ENCODE measurements at regions not wholly inside any gene's neighbourhood (a gene's known extent, or its start where the extent isn't known, plus 50 kb on each side); places are given as distances from the start of the nearest gene placed in this dataset.

GRCh38 chr7:101723835-101724234 lies 93.6 kb upstream of the CUX1 start:
- no peak for TF ChIP-seq CTCF (conservative IDR thresholded peaks at IDR 0.05 in 1 of 2, IDR thresholded peaks at IDR 0.05 in 1 of 2; ENCODE audit: low read depth in 1 of 2, low read length in 2 of 2)
- no peak for TF ChIP-seq EZH2 (IDR thresholded peaks at IDR 0.05; ENCODE audit: low read length, missing control alignments)
- DNase-seq (ENCODE audit: low read depth in 2 of 2), result no peak

GRCh38 chr7:101724957-101725356 lies 92.5 kb upstream of the CUX1 start:
- H3K27me3 ChIP-seq (ENCODE audit: control insufficient read depth, insufficient read depth, low read length), result peaks cover 2% of the 10 kb centered on the region
- no peaks in the 10 kb centered on the region for H3K9me3 ChIP-seq (ENCODE audit: control insufficient read depth, insufficient read depth, low read depth, low read length)
- H3K4me1 ChIP-seq (ENCODE audit: control insufficient read depth, extremely low read depth, insufficient read depth, low read length), result no peaks in the 10 kb centered on the region
- no peak overlapping the region for H3K27ac ChIP-seq (ENCODE audit: insufficient read depth, low read length)
- H3K36me3 ChIP-seq (ENCODE audit: control insufficient read depth, insufficient read depth, low read length), result no peaks in the 10 kb centered on the region
- no peak for DNase-seq (ENCODE audit: low read depth in 2 of 2)
- H4K20me1 ChIP-seq (ENCODE audit: control insufficient read depth, extremely low read depth, insufficient read depth, low read length), result no peaks in the 10 kb centered on the region
- H2AFZ ChIP-seq (ENCODE audit: low read length), result no peak overlapping the region
- no peaks in the 10 kb centered on the region for H3K79me2 ChIP-seq (ENCODE audit: control insufficient read depth, insufficient read depth, low read length)
- H3K9ac ChIP-seq (ENCODE audit: insufficient read depth, low read length), result no peak overlapping the region
- no peak overlapping the region for H3K4me2 ChIP-seq (ENCODE audit: extremely low read depth, insufficient read depth, low read length)
- H3K4me3 ChIP-seq (replicated peaks in 1 of 4; ENCODE audit: control extremely low read depth in 1 of 4, insufficient read depth in 1 of 4, low read depth in 3 of 4, low read length in 4 of 4), result no peak overlapping the region
- no peak for TF ChIP-seq CTCF (conservative IDR thresholded peaks at IDR 0.05 in 1 of 2, IDR thresholded peaks at IDR 0.05 in 1 of 2; ENCODE audit: low read depth in 1 of 2, low read length in 2 of 2)

More at GRCh38 chr7:101723835-101724234, 93.6 kb upstream of the CUX1 start:
- Histone ChIP-seq H2AFZ (ENCODE audit: low read length) (no peak overlapping the region), H3K36me3 (ENCODE audit: control insufficient read depth, insufficient read depth, low read length) (no peaks in the 10 kb centered on the region), H3K9ac (ENCODE audit: insufficient read depth, low read length) (no peak overlapping the region), H3K4me1 (ENCODE audit: control insufficient read depth, extremely low read depth, insufficient read depth, low read length) (no peaks in the 10 kb centered on the region), H3K4me2 (ENCODE audit: extremely low read depth, insufficient read depth, low read length) (no peak overlapping the region), H3K4me3 (replicated peaks in 1 of 4; ENCODE audit: control extremely low read depth in 1 of 4, insufficient read depth in 1 of 4, low read depth in 3 of 4, low read length in 4 of 4) (no peak overlapping the region), H3K27ac (ENCODE audit: insufficient read depth, low read length) (no peak overlapping the region), H3K27me3 (ENCODE audit: control insufficient read depth, insufficient read depth, low read length) (peaks cover 2% of the 10 kb centered on the region), H4K20me1 (ENCODE audit: control insufficient read depth, extremely low read depth, insufficient read depth, low read length) (no peaks in the 10 kb centered on the region), H3K79me2 (ENCODE audit: control insufficient read depth, insufficient read depth, low read length) (no peaks in the 10 kb centered on the region), H3K9me3 (ENCODE audit: control insufficient read depth, insufficient read depth, low read depth, low read length) (no peaks in the 10 kb centered on the region)

- no peak overlapping the region for H2AFZ ChIP-seq (ENCODE audit: low read length)
- no peak for DNase-seq (ENCODE audit: low read depth in 2 of 2)
- H3K9me3 ChIP-seq (ENCODE audit: control insufficient read depth, insufficient read depth, low read depth, low read length), result no peaks in the 10 kb centered on the region
- H3K27me3 ChIP-seq (ENCODE audit: control insufficient read depth, insufficient read depth, low read length), result peaks cover 2% of the 10 kb centered on the region
- H3K4me1 ChIP-seq (ENCODE audit: control insufficient read depth, extremely low read depth, insufficient read depth, low read length), result no peaks in the 10 kb centered on the region
- TF ChIP-seq CTCF (conservative IDR thresholded peaks at IDR 0.05 in 1 of 2, IDR thresholded peaks at IDR 0.05 in 1 of 2; ENCODE audit: low read depth in 1 of 2, low read length in 2 of 2), result no peak
- TF ChIP-seq EZH2 (IDR thresholded peaks at IDR 0.05; ENCODE audit: low read length, missing control alignments), result no peak
- H3K4me2 ChIP-seq (ENCODE audit: extremely low read depth, insufficient read depth, low read length), result no peak overlapping the region
- no peak overlapping the region for H3K4me3 ChIP-seq (replicated peaks in 1 of 4; ENCODE audit: control extremely low read depth in 1 of 4, insufficient read depth in 1 of 4, low read depth in 3 of 4, low read length in 4 of 4)
- H3K27ac ChIP-seq (ENCODE audit: insufficient read depth, low read length), result no peak overlapping the region
- H3K36me3 ChIP-seq (ENCODE audit: control insufficient read depth, insufficient read depth, low read length), result no peaks in the 10 kb centered on the region
- no peak overlapping the region for H3K9ac ChIP-seq (ENCODE audit: insufficient read depth, low read length)
- no peaks in the 10 kb centered on the region for H4K20me1 ChIP-seq (ENCODE audit: control insufficient read depth, extremely low read depth, insufficient read depth, low read length)
- H3K79me2 ChIP-seq (ENCODE audit: control insufficient read depth, insufficient read depth, low read length), result no peaks in the 10 kb centered on the region
These were observed 91.5 kb upstream of the CUX1 start for GRCh38 chr7:101725921-101726320.
